Activated CD4-positive, alpha-beta T cell treated with anti-CD3 and anti-CD28 coated beads, Interleukin-10, Interleukin-2, amounts not matched to agents 100 ng/mL and 50 ng/mL, durations not matched to agents 16 hours and 8 hours (primary cell): ENCODE measurements at regions not wholly inside any gene's neighbourhood (a gene's known extent, or its start where the extent isn't known, plus 50 kb on each side); places are given as distances from the start of the nearest gene placed in this dataset.
"Not testable (repeated sequence)": the region's sequence is repeated elsewhere in the genome, so short reads cannot be mapped to it uniquely, and the experiment has no call there.

ENCODE experiments used
- DNase-seq: peaks from one replicate; pipeline ENCODE4 v3.0.0-alpha.2; 2020

DNA sequence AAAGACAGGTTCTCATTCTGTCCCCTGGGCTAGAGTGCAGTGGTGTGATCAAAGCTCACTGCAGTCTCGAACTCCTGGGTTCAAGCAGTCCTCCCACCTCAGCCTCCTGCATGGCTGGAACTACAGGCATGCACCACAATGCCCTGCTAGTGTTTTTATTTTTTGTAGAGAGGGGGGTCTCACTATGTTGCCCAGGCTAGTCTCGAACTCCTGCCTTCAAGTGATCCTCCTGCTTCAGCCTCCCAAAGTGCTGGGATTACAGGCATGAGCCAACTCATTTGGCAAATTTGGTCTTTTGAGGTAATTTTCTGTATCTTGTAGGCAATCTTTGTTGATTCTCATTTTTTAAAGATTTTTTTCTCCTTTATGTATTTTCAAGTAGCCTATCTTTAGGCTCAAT, 205.7 kb downstream of the ZIC5 start:
- no peak for DNase-seq

DNA sequence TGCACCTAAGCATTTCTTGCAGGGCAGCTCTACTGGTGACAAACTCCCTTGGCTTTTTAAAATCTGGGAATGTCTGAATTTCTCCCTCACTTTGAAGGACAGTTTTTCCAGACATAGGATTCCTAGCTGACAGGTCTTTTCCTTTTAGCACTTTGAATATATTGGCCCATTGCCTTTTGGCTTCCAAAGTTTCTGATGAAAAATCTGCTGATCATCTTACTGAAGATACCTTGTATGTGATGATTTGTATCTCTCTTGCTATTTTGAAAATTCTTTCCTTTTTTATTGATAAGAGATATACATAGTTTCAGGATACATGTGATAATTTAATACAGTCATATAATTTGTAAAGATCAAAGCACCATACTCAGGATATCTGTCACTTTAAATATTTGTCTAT, 211.1 kb downstream of the ZIC5 start:
- DNase-seq, result no peak

GRCh38 chr13:99759163-99759552, 212.4 kb downstream of the ZIC5 start:
- DNase-seq, result no peak

- no peak for DNase-seq
Measured at GRCh38 chr13:99758460-99759162, 213.0 kb downstream of the ZIC5 start.

GRCh38 chr13:99757756-99758459, 213.7 kb downstream of the ZIC5 start:
- DNase-seq, result no peak

GRCh38 chr13:99756281-99756680, 215.3 kb downstream of the ZIC5 start:
- no peak for DNase-seq

GRCh38 chr13:99754750-99755149, 216.8 kb downstream of the ZIC5 start:
- not testable (repeated sequence) for DNase-seq

DNA sequence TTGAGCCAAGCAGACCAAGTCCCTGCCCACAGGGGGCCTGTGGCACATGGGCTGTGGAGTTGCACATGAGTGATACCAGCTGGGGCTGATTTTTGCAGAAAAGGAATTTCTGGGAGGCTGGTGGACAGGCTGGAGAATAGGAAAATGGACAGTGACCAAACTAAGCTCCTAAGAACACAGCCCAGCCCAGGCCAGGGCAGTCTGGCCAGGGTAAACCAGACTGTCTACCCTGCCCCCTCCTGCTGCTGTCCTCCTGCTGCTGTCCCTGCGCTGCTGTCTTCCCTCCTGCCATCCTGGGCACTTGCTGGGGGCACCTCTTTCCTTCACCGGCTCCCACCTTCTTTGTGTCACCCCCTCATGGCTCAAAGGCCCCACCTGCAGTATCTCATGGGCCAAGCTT, 219.2 kb downstream of the ZIC5 start:
- DNase-seq, result no peak

DNA sequence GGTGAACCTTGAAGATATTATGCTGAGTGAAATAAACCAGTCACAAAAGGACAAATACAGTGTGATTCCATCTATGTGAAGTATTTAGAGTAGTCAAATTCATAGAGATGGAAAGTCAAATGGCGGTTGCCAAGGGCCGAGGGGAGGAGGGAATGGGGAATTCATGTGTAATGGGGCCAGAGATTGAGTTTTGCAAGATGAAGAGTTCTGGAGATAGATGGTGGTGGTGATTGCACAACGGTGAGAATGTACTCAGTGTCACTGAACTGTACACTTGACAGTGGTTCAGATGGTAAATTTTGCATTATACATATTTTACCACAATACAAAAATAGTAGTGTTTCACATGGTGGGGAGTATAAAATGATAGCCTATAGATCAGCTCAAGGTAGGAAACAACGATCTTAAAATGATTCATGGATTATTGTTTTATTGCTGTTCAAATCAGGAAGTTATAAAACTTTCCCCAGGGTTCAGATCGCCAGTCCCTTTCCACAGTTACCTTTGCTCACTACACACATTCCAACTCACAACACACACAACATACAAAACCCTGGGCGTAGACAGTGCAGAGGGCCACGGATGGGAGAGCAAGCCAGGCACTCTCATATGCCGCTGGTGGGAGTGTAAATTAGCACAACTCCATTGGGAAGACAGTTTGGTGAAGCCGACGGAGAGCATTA, 219.9 kb downstream of the ZIC5 start:
- no peak for DNase-seq

GRCh38 chr13:99750951-99751350, 220.6 kb downstream of the ZIC5 start:
- DNase-seq, result no peak

DNA sequence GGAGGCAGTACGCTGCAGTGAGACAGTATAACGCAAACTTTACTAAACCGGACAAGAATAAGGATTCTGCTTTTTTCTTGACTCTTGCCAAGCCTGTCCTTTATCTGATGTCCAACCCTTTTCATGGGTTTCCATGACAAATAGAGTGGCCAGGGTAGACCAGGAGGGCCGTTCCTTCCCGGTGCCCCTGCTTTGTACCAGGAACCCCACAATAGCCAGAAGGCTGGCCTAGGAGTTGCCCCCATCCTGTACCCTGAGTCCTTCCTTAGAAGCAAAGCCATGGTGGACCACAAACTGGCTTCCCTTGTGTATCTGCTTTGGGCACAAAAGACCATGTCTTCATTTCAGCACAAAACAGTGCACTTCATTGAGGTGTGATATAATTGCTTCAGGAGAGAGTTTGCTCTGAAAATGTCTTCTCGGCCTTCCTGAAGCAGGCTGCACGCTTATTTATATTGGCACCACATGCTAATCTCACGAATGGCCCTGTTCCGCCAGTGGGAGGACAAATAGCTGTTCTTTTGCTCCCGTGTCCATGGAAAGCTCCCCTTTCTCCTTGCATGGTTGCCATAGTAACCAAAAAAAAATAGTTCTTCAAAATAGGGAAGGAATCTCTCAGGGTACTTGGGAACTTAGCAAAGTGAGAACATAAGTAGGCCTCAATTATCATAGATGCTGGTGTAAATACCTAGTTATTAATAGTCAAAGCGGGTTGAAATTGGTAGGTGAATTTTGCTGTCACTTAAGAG, 222.1 kb downstream of the ZIC5 start:
- no peak for DNase-seq

- DNase-seq, result no peak
Measured at GRCh38 chr13:99747403-99747710, 224.2 kb downstream of the ZIC5 start.

- no peak for DNase-seq
Measured at GRCh38 chr13:99746637-99747402, 224.7 kb downstream of the ZIC5 start.

DNA sequence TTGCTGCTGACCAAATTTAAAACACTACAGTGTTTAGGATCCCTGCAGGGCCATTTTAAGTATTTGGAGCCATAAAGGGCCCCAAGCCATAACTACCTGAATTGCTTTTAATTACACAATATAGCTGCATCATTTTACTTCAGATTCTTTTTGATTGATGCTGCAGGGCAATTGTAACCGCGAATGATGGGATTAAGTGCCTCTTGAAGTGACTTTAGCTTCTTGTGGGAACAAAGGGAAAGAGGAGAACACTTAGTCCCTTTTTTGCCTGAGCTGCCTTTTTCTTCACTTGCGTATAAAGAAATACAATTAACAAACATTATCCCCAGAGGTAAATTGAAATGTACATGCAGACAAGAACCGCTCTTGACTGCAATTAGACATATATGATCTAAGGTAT, 228.5 kb downstream of the ZIC5 start:
- DNase-seq, result no peak

- no peak for DNase-seq
Measured at GRCh38 chr13:99741960-99742359, 229.6 kb downstream of the ZIC5 start.

- DNase-seq, result no peak
Measured at GRCh38 chr13:99740251-99740979, 231.2 kb downstream of the ZIC5 start.

- DNase-seq, result no peak
Measured at GRCh38 chr13:99738626-99739025, 232.9 kb downstream of the ZIC5 start.

- DNase-seq, result no peak
Measured at GRCh38 chr13:99737481-99738245, 233.9 kb downstream of the ZIC5 start.

GRCh38 chr13:99736541-99736940, 235.0 kb downstream of the ZIC5 start:
- DNase-seq, result no peak

- no peak for DNase-seq
Measured at GRCh38 chr13:99734013-99734693, 232.9 kb downstream of the TM9SF2 start.

DNA sequence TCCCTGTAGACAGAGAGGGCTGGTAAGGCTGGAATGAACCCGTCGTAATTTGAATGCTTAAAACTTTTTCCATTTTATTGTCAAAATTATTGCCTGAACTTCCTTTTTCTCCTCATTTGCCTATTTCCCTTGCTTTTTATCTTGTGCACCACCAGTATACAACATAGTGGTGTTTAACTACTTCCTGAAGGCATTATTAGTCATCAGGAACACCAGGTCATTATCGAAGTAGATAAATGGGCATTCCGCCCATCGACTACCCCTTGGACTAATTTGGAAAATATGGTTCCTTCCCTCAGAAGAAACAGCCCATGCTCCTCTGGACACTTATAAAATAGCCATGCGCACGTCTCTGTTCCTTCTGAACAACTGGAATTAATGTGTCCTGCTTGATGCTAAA, 232.1 kb downstream of the TM9SF2 start:
- DNase-seq, result no peak
